Activated CD4-positive, alpha-beta T cell treated with anti-CD3 and anti-CD28 coated beads for 36 hours (primary cell): ENCODE measurements at regions not wholly inside any gene's neighbourhood (a gene's known extent, or its start where the extent isn't known, plus 50 kb on each side); places are given as distances from the start of the nearest gene placed in this dataset.
"Not testable (repeated sequence)": the region's sequence is repeated elsewhere in the genome, so short reads cannot be mapped to it uniquely, and the experiment has no call there.

ENCODE experiments used
- ATAC-seq: fragments of 200-7000 bp; cut with Tn5 transposase; one replicate; pipeline ENCODE4 v1.10.0; 2021; ENCODE audit warnings: mild to moderate bottlenecking, moderate library complexity
- CTCF ChIA-PET: fragments of 350-600 bp; sonication (Branson Sonifier 250); formaldehyde crosslinking; loops from one replicate; lab custom pipeline; 2021; ENCODE audit warnings: antibody characterized with exemption; lab: Charles Lee
- POLR2A ChIA-PET: fragments of 350-600 bp; sonication (Branson Sonifier 250); formaldehyde crosslinking; loops from one replicate; lab custom pipeline; 2021; ENCODE audit warnings: antibody characterized with exemption, inconsistent platforms; lab: Charles Lee
- DNase-seq: peaks from one replicate; pipeline ENCODE4 v3.0.0-alpha.2; 2020
- H3K27ac Mint-ChIP-seq: one replicate; pipeline ENCODE4 v1.8.0; 2021; ENCODE audit warnings: mixed read lengths
- H3K27me3 Mint-ChIP-seq: one replicate; pipeline ENCODE4 v1.8.0; 2021; ENCODE audit warnings: mixed read lengths
- H3K36me3 Mint-ChIP-seq: one replicate; pipeline ENCODE4 v1.8.0; 2021; ENCODE audit warnings: low read depth, mixed read lengths
- H3K4me1 Mint-ChIP-seq: one replicate; pipeline ENCODE4 v1.8.0; 2021; ENCODE audit warnings: mixed read lengths
- H3K4me3 Mint-ChIP-seq: one replicate; pipeline ENCODE4 v1.8.0; 2021; ENCODE audit warnings: mild to moderate bottlenecking, moderate library complexity, mixed read lengths
- H3K9me3 Mint-ChIP-seq: one replicate; pipeline ENCODE4 v1.8.0; 2021; ENCODE audit warnings: low read depth, mixed read lengths
- intact Hi-C, 2 experiments: fragments of 100-400 bp; cut with DNase I in 1 of 2; cut with micrococcal nuclease in 1 of 2; formaldehyde crosslinking; loops; one replicate each; pipeline versions ENCODE4 v1.14.2 to v1.15.1; 2022 to 2024; cut with DNase I, micrococcal nuclease

DNA sequence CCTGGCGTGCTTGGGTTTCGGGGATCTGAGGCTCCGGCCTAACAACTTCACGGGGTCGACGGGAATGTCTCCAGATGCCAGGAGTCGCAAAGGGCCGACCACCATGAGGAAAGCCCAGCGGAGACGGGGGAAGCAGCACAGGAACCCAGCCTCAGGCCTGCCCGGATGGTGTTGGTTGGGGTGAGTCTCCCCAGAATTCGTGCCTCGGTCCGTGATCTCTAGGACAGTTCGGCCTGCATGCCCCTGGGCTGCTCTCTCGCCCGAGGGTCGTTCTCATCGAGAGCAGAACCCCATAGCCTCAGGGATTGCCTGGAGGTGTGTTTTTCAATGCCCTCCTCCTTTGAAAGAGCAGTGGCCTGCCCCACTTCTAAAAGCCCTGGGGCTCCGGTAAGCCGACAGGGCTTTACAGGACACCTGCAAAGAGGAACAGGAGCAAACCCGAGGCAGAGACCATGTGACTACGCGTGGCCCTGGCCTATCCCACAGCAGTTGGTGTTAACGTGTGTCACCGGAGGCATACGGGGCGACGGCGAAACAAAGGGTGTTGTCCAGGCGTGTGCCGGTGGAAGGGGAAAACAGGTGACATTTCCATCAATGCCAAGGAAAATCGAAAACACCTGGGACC lies 973.1 kb upstream of the DEFB115 start:
- ChIA-PET CTCF (no interaction called here), POLR2A (no interaction called here)
- no peak overlapping the region for H3K27ac Mint-ChIP-seq
- DNase-seq, result no peak
- peak overlapping the region; percentile 60 for H3K4me3 Mint-ChIP-seq
- no peaks in the 10 kb centered on the region for H3K27me3 Mint-ChIP-seq
- no peaks in the 10 kb centered on the region for H3K36me3 Mint-ChIP-seq
- ATAC-seq, result no peak
- peaks cover 5% of the 10 kb centered on the region for H3K4me1 Mint-ChIP-seq
- intact Hi-C loops, result loop anchor here in 1 of 2 experiments (5.0 kb wide), 1 partner anchor 93 kb away; no protein-coding TSS in a partner anchor
- peaks cover 2% of the 10 kb centered on the region for H3K9me3 Mint-ChIP-seq

- Mint-ChIP-seq H3K9me3 (peaks cover 4% of the 10 kb centered on the region), H3K4me1 (peaks cover 5% of the 10 kb centered on the region), H3K4me3 (no peak overlapping the region), H3K27me3 (no peaks in the 10 kb centered on the region), H3K36me3 (no peaks in the 10 kb centered on the region), H3K27ac (no peak overlapping the region)
- ChIA-PET POLR2A (no interaction called here), CTCF (no interaction called here)
- no peak for DNase-seq
- intact Hi-C loops, result no loop called here
- ATAC-seq, result no peak
Measured at GRCh38 chr20:30285677-30286076, 971.8 kb upstream of the DEFB115 start.

- Mint-ChIP-seq H3K36me3 (no peaks in the 10 kb centered on the region), H3K27ac (no peak overlapping the region), H3K4me1 (peaks cover 8% of the 10 kb centered on the region), H3K4me3 (no peak overlapping the region), H3K9me3 (peaks cover 6% of the 10 kb centered on the region), H3K27me3 (no peaks in the 10 kb centered on the region)
- no peak for DNase-seq
- POLR2A ChIA-PET, result no interaction called here
- no peak for ATAC-seq
- intact Hi-C loops, result no loop called here
- CTCF ChIA-PET, result no interaction called here
Measured at GRCh38 chr20:30286157-30286556, 971.3 kb upstream of the DEFB115 start.

GRCh38 chr20:30287459-30287858 lies 970.0 kb upstream of the DEFB115 start:
- POLR2A ChIA-PET, ATAC-seq, intact Hi-C loops, H3K4me3 Mint-ChIP-seq, H3K36me3 Mint-ChIP-seq, H3K9me3 Mint-ChIP-seq, H3K27ac Mint-ChIP-seq, DNase-seq, CTCF ChIA-PET, H3K27me3 Mint-ChIP-seq, H3K4me1 Mint-ChIP-seq: not testable (repeated sequence)

GRCh38 chr20:30288346-30288745 lies 969.1 kb upstream of the DEFB115 start:
- H3K9me3 Mint-ChIP-seq, result peaks cover 6% of the 10 kb centered on the region
- DNase-seq (no peak), ATAC-seq (no peak)
- no peaks in the 10 kb centered on the region for H3K27me3 Mint-ChIP-seq
- peaks cover 8% of the 10 kb centered on the region for H3K4me1 Mint-ChIP-seq
- H3K27ac Mint-ChIP-seq, result no peak overlapping the region
- ChIA-PET CTCF (no interaction called here), POLR2A (no interaction called here)
- H3K4me3 Mint-ChIP-seq, result no peak overlapping the region
- intact Hi-C loops, result no loop called here
- no peaks in the 10 kb centered on the region for H3K36me3 Mint-ChIP-seq

- Mint-ChIP-seq H3K27ac (peak overlapping the region; percentile 45), H3K4me3 (peak overlapping the region; percentile 63)
- H3K4me1 Mint-ChIP-seq, intact Hi-C loops, H3K9me3 Mint-ChIP-seq, POLR2A ChIA-PET, H3K36me3 Mint-ChIP-seq, CTCF ChIA-PET, ATAC-seq, H3K27me3 Mint-ChIP-seq: not testable (repeated sequence)
- peak; percentile 23 for DNase-seq
Measured at GRCh38 chr20:30289049-30289448, 968.4 kb upstream of the DEFB115 start.

DNA sequence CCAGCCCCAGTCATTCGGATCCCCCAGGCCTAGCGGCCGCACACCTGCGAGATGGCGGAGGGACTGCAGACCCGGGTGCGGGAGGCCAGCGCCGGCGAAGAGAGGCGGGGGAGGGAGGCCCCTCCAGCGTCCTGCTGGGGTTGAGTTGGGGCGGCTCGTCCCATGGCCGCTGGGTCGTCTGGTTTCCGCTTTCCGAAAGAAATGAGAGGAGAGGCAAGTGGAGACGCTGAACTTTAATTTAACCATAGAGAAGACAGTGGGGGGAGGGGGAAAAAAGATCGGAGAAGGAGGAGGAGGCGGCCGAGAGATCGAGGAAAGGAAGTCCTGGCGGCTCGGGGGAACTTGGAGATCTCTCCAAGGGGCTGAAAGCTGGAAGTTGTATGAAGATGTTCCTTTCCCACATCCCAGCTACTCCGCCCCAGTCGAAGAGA lies 967.7 kb upstream of the DEFB115 start:
- DNase-seq, result peak; percentile 21
- H3K27me3 Mint-ChIP-seq, H3K9me3 Mint-ChIP-seq, H3K4me1 Mint-ChIP-seq, POLR2A ChIA-PET, CTCF ChIA-PET, ATAC-seq, H3K36me3 Mint-ChIP-seq, intact Hi-C loops: not testable (repeated sequence)
- peak overlapping the region; percentile 63 for H3K4me3 Mint-ChIP-seq
- peak overlapping the region; percentile 72 for H3K27ac Mint-ChIP-seq

DNA sequence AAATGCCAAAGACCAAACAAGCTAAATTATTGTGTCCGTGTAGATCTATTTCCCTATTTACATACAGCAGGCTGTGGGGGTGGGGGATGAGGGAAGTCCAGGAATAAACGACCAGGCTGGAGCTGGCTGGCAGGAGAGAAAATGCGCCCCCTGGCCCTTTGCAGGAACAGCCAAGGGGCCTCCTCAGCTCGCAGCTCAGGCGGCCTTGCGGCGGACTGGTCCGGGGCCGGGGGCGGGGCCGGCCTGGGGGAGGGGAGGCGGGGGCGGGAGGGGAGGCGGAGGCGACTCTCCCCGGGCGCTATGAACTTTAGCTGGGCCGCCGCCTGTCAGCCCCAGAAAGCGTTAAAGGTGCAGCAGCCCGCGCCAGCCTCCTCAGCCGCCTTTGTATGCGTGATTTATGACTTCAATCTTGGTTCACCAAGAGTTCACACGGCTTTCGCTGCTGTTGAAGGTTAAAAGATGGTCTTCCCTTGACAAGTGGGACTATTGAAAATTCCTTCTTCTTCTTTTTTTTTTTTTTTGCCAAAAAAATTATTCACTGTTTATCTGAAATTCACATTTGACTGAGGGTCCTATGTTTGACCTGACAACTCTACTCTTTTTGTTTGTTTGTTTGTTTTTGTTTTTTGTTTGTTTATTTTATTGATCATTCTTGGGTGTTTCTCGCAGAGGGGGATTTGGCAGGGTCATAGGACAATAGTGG lies 967.0 kb upstream of the DEFB115 start:
- CTCF ChIA-PET, ATAC-seq, H3K9me3 Mint-ChIP-seq, H3K36me3 Mint-ChIP-seq, H3K27me3 Mint-ChIP-seq, POLR2A ChIA-PET, intact Hi-C loops, H3K4me1 Mint-ChIP-seq: not testable (repeated sequence)
- DNase-seq, result peak; percentile 27
- Mint-ChIP-seq H3K4me3 (peak overlapping the region; percentile 63), H3K27ac (peak overlapping the region; percentile 47)

DNA sequence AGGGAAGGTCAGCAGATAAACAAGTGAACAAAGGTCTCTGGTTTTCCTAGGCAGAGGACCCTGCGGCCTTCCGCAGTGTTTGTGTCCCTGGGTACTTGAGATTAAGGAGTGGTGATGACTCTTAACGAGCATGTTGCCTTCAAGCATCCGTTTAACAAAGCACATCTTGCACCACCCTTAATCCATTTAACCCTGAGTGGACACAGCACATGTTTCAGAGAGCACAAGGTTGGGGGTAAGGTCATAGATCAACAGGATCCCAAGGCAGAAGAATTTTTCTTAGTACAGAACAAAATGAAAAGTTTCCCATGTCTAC lies 966.4 kb upstream of the DEFB115 start:
- not testable (repeated sequence) for H3K27ac Mint-ChIP-seq

GRCh38 chr20:30291686-30292085 lies 965.8 kb upstream of the DEFB115 start:
- H3K4me3 Mint-ChIP-seq, H3K9me3 Mint-ChIP-seq, H3K4me1 Mint-ChIP-seq, DNase-seq, ATAC-seq, H3K27me3 Mint-ChIP-seq, H3K36me3 Mint-ChIP-seq, CTCF ChIA-PET, intact Hi-C loops, H3K27ac Mint-ChIP-seq, POLR2A ChIA-PET: not testable (repeated sequence)

More for the DNA sequence above, 966.4 kb upstream of the DEFB115 start:
- H3K4me3 Mint-ChIP-seq, DNase-seq, POLR2A ChIA-PET, ATAC-seq, CTCF ChIA-PET, H3K27me3 Mint-ChIP-seq, H3K9me3 Mint-ChIP-seq, H3K4me1 Mint-ChIP-seq, intact Hi-C loops, H3K36me3 Mint-ChIP-seq: not testable (repeated sequence)

DNA sequence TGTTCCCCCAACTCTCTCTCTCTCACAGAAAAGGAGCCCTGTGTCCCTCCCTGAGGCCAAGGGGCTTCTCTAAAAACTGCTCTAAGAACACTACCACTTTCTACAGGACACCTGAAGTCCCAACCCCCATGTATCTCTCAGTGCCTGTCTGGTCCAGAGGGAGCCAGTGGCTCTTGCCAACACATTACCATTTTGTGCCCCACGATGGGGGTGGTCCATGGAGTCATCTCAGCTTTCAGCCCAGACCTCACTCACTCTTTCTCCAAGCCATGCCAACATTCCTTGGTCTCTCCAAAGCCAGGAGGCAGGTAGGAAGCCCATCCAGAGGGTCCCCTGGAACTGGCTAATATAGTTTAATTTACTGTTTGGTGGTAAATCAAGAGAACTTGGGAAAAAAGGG lies 962.1 kb upstream of the DEFB115 start:
- CTCF ChIA-PET, intact Hi-C loops, ATAC-seq, H3K4me3 Mint-ChIP-seq, H3K27me3 Mint-ChIP-seq, H3K27ac Mint-ChIP-seq, H3K9me3 Mint-ChIP-seq, POLR2A ChIA-PET, DNase-seq, H3K36me3 Mint-ChIP-seq, H3K4me1 Mint-ChIP-seq: not testable (repeated sequence)

DNA sequence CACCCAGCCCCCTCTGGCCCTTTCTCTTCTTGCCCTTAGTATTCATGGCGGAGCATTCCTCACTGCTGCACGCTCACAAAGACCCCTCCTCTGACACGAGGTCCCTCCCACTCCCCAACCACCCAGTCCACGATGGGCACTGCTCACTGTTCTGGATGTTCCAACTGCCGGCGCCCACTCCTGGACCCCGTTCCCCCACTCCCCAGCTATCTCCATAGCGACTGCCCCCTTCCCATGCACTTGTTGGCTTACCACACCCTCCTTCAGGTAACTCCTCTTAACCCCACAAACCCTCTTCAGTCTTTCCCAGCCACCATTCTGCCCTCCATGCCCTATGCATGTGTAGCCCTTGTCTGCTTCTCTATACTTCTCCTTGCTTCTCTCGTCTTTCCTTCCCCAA lies 961.5 kb upstream of the DEFB115 start:
- intact Hi-C loops, H3K27ac Mint-ChIP-seq, H3K36me3 Mint-ChIP-seq, H3K4me1 Mint-ChIP-seq, H3K4me3 Mint-ChIP-seq, H3K9me3 Mint-ChIP-seq, CTCF ChIA-PET, ATAC-seq, DNase-seq, POLR2A ChIA-PET, H3K27me3 Mint-ChIP-seq: not testable (repeated sequence)
